H1 (cell line): ENCODE measurements at regions not wholly inside any gene's neighbourhood (a gene's known extent, or its start where the extent isn't known, plus 50 kb on each side); places are given as distances from the start of the nearest gene placed in this dataset.

Experiments used
- CTCF ChIA-PET: fragments of 300-600 bp; sonication (Branson Sonifier 250); formaldehyde crosslinking; loops from one replicate; lab custom pipeline; 2021; ENCODE audit not compliant: partially characterized antibody; lab: Charles Lee
- POLR2A ChIA-PET: fragments of 300-600 bp; sonication (Branson Sonifier 250); formaldehyde crosslinking; loops from one replicate; lab custom pipeline; 2021; ENCODE audit warnings: inconsistent platforms; ENCODE audit not compliant: partially characterized antibody; lab: Charles Lee
- DNase-seq, 2 experiments: peaks; one replicate each; pipeline versions ENCODE4 v3.0.0 to v3.0.0-alpha.2; 2010 to 2022; ENCODE audit warnings: low spot score in 2 of 2, low read depth in 1 of 2, mixed read lengths in 1 of 2
- FAIRE-seq: peaks from 2 replicates; lab custom pipeline; 2011; peaks lifted over from hg19 to GRCh38; lab: Jason Lieb, UNC
- H2AFZ ChIP-seq: 2 replicates; pipeline ENCODE4 v1.8.1; 2012; ENCODE audit warnings: low read length, inconsistent platforms
- H2AK5ac ChIP-seq: 2 replicates; pipeline ENCODE4 v1.6.1; 2013; ENCODE audit warnings: low read depth, low read length
- H2BK120ac ChIP-seq: replicated peaks from 2 replicates; pipeline ENCODE3; 2013; ENCODE audit warnings: low read depth, low read length, inconsistent platforms
- H2BK12ac ChIP-seq: 2 replicates; pipeline ENCODE4 v1.6.1; 2013; ENCODE audit warnings: low read depth, low read length
- H2BK15ac ChIP-seq: 2 replicates; pipeline ENCODE4 v1.6.1; 2013; ENCODE audit warnings: low read length
- H2BK20ac ChIP-seq: 2 replicates; pipeline ENCODE4 v1.6.1; 2013; ENCODE audit warnings: low read length
- H2BK5ac ChIP-seq: 2 replicates; pipeline ENCODE4 v1.6.1; 2013; ENCODE audit warnings: low read depth, low read length
- H3K14ac ChIP-seq: 2 replicates; pipeline ENCODE4 v1.6.1; 2013; ENCODE audit warnings: inconsistent platforms; ENCODE audit not compliant: insufficient read length
- H3K18ac ChIP-seq: 2 replicates; pipeline ENCODE4 v1.6.1; 2013; ENCODE audit warnings: low read length; ENCODE audit errors: extremely low read depth
- H3K23ac ChIP-seq: 2 replicates; pipeline ENCODE4 v1.6.1; 2013; ENCODE audit warnings: inconsistent platforms; ENCODE audit not compliant: insufficient read length
- H3K23me2 ChIP-seq: 2 replicates; pipeline ENCODE4 v1.6.1; 2013; ENCODE audit warnings: low read depth, low read length
- H3K27ac ChIP-seq: 2 replicates; pipeline ENCODE4 v1.6.1; 2011; ENCODE audit warnings: low read depth, low read length, inconsistent platforms
- H3K27me3 ChIP-seq, 4 experiments: replicated peaks in 1 of 4; 1 replicate in 1 of 4; 2 replicates in 3 of 4; pipeline versions ENCODE4 v1.6.1 to v1.8.1; 2011 to 2013; ENCODE audit warnings: low read length in 3 of 4, mild to moderate bottlenecking in 3 of 4, inconsistent platforms in 2 of 4, mixed read lengths in 2 of 4, moderate library complexity in 1 of 4; ENCODE audit not compliant: control insufficient read depth in 3 of 4, insufficient read depth in 3 of 4; ENCODE audit errors: extremely low read depth in 1 of 4
- H3K36me3 ChIP-seq, 4 experiments: 2 replicates each; pipeline versions ENCODE4 v1.6.1 to v1.8.1; 2011 to 2013; ENCODE audit warnings: mild to moderate bottlenecking in 4 of 4, low read length in 3 of 4, moderate library complexity in 2 of 4, control low read depth in 1 of 4, inconsistent platforms in 1 of 4; ENCODE audit not compliant: insufficient read depth in 4 of 4, control insufficient read depth in 2 of 4
- H3K4ac ChIP-seq: replicated peaks from 2 replicates; pipeline ENCODE3; 2013; ENCODE audit warnings: low read length, low read depth, mixed read lengths, inconsistent platforms; ENCODE audit not compliant: insufficient read length
- H3K4me1 ChIP-seq, 4 experiments: replicated peaks in 1 of 4; 1 replicate in 1 of 4; 2 replicates in 3 of 4; pipeline versions ENCODE4 v1.6.1 to v1.8.1; 2011 to 2013; ENCODE audit warnings: low read length in 3 of 4, inconsistent platforms in 2 of 4, mixed read lengths in 1 of 4; ENCODE audit not compliant: insufficient read depth in 4 of 4, control insufficient read depth in 3 of 4
- H3K4me2 ChIP-seq, 2 experiments: 2 replicates each; pipeline versions ENCODE4 v1.6.1 to v1.8.1; 2011 to 2013; ENCODE audit warnings: low read depth in 2 of 2, low read length in 2 of 2, control low read depth in 1 of 2, inconsistent platforms in 1 of 2, mild to moderate bottlenecking in 1 of 2; ENCODE audit not compliant: insufficient read depth in 1 of 2
- H3K4me3 ChIP-seq, 4 experiments: fragments of 200-600, 300-600 bp in 1 of 4; sonication (generic), shearing (Covaris generic), sonication (Bioruptor Twin) in 1 of 4; 2 replicates each; pipeline versions ENCODE4 v1.5.1 to v1.8.1; 2011 to 2016; ENCODE audit warnings: low read length in 4 of 4, low read depth in 3 of 4, control low read depth in 2 of 4, inconsistent platforms in 2 of 4, mild to moderate bottlenecking in 2 of 4, mixed read lengths in 1 of 4, moderate library complexity in 1 of 4; ENCODE audit not compliant: insufficient read depth in 2 of 4; ENCODE audit errors: extremely low read depth in 1 of 4
- H3K56ac ChIP-seq: replicated peaks from 2 replicates; pipeline ENCODE3; 2013; ENCODE audit warnings: low read depth, mild to moderate bottlenecking, mixed read lengths, low read length, inconsistent platforms; ENCODE audit not compliant: insufficient read length
- H3K79me1 ChIP-seq: 2 replicates; pipeline ENCODE4 v1.6.1; 2013; ENCODE audit warnings: low read depth, low read length, control low read depth
- H3K79me2 ChIP-seq, 2 experiments: 2 replicates each; pipeline versions ENCODE4 v1.6.1 to v1.8.1; 2012 to 2013; ENCODE audit warnings: low read length in 2 of 2, mild to moderate bottlenecking in 2 of 2, inconsistent platforms in 1 of 2; ENCODE audit not compliant: insufficient read depth in 2 of 2, control insufficient read depth in 1 of 2
- H3K9ac ChIP-seq, 4 experiments: replicated peaks in 1 of 4; 1 replicate in 1 of 4; 2 replicates in 3 of 4; pipeline versions ENCODE4 v1.6.1 to v1.8.1; 2011 to 2013; ENCODE audit warnings: low read depth in 3 of 4, low read length in 3 of 4, control low read depth in 2 of 4, mild to moderate bottlenecking in 2 of 4, moderate library complexity in 2 of 4, inconsistent platforms in 1 of 4; ENCODE audit errors: extremely low read depth in 1 of 4
- H3K9me3 ChIP-seq, 2 experiments: 2 replicates each; pipeline versions ENCODE4 v1.6.1 to v1.8.1; 2012 to 2013; ENCODE audit warnings: mild to moderate bottlenecking in 2 of 2, moderate library complexity in 2 of 2, control low read depth in 1 of 2, inconsistent platforms in 1 of 2, low read depth in 1 of 2, low read length in 1 of 2, mixed read lengths in 1 of 2; ENCODE audit not compliant: insufficient read depth in 2 of 2
- H4K20me1 ChIP-seq, 2 experiments: replicated peaks in 1 of 2; 2 replicates each; pipeline versions ENCODE3 to v1.8.1; 2011 to 2013; ENCODE audit warnings: inconsistent platforms in 2 of 2, low read length in 2 of 2, mild to moderate bottlenecking in 1 of 2; ENCODE audit not compliant: insufficient read depth in 2 of 2, control insufficient read depth in 1 of 2
- H4K5ac ChIP-seq: 2 replicates; pipeline ENCODE4 v1.6.1; 2013; ENCODE audit warnings: low read length, low read depth, mixed read lengths, inconsistent platforms; ENCODE audit not compliant: insufficient read length
- H4K8ac ChIP-seq: 2 replicates; pipeline ENCODE4 v1.8.0; 2013; ENCODE audit warnings: mild to moderate bottlenecking, moderate library complexity, low read length, inconsistent platforms; ENCODE audit not compliant: insufficient read depth; ENCODE audit errors: extremely low read depth
- H4K91ac ChIP-seq: replicated peaks from 2 replicates; pipeline ENCODE3; 2013; ENCODE audit warnings: low read length, mixed read lengths, inconsistent platforms; ENCODE audit not compliant: insufficient read length
- ASH2L ChIP-seq: fragments of 200-600, 300-600 bp; sonication (generic); IDR thresholded peaks from one replicate; pipeline ENCODE4 v1.7.1; 2017; ENCODE audit warnings: low read length
- CBX5 ChIP-seq: fragments of 300-800, 300-1000 bp; sonication (generic); IDR thresholded peaks from 2 replicates; pipeline ENCODE4 v1.7.1; 2016; ENCODE audit warnings: antibody characterized with exemption, low read length, low read depth
- CHD2 ChIP-seq: IDR thresholded peaks from 2 replicates; pipeline ENCODE4 v1.6.1; 2012; ENCODE audit warnings: low read length, improper control_type of control experiment
- CREB1 ChIP-seq: IDR thresholded peaks from 2 replicates; pipeline ENCODE4 v1.6.1; 2012; ENCODE audit warnings: inconsistent platforms
- CTBP2 ChIP-seq: IDR thresholded peaks from 2 replicates; pipeline ENCODE4 v1.7.0; 2011; ENCODE audit warnings: borderline replicate concordance, mild to moderate bottlenecking, moderate library complexity, mixed read lengths, low read length; ENCODE audit not compliant: insufficient read depth, insufficient read length
- JUND ChIP-seq: IDR thresholded peaks from 2 replicates; pipeline ENCODE4 v1.6.1; 2011; ENCODE audit warnings: mild to moderate bottlenecking, improper control_type of control experiment, low read length
- NRF1 ChIP-seq: IDR thresholded peaks from 2 replicates; pipeline ENCODE4 v1.6.1; 2011; ENCODE audit warnings: mild to moderate bottlenecking, low read depth, low read length, improper control_type of control experiment
- PHF8 ChIP-seq: fragments of 200-600 bp; sonication (generic); conservative IDR thresholded peaks from 2 replicates; pipeline ENCODE4 v1.7.1; 2012; ENCODE audit warnings: low read depth, mild to moderate bottlenecking, inconsistent platforms, low read length, moderate library complexity
- POLR2A ChIP-seq, 2 experiments: IDR thresholded peaks; 1 replicate in 1 of 2; 2 replicates in 1 of 2; pipeline ENCODE4 v1.6.1; 2011; ENCODE audit warnings: low read depth in 2 of 2, low read length in 2 of 2, mild to moderate bottlenecking in 2 of 2; ENCODE audit errors: control extremely low read depth in 1 of 2
- RAD21 ChIP-seq, 2 experiments: IDR thresholded peaks in 1 of 2; conservative IDR thresholded peaks in 1 of 2; 2 replicates each; pipeline ENCODE4 v1.6.1; 2011; ENCODE audit warnings: low read depth in 2 of 2, low read length in 2 of 2, improper control_type of control experiment in 1 of 2, inconsistent platforms in 1 of 2, mild to moderate bottlenecking in 1 of 2, moderate library complexity in 1 of 2
- SIX5 ChIP-seq: IDR thresholded peaks from 2 replicates; pipeline ENCODE4 v1.6.1; 2011; ENCODE audit warnings: mild to moderate bottlenecking, low read depth, low read length
- SP1 ChIP-seq: IDR thresholded peaks from 2 replicates; pipeline ENCODE4 v1.6.1; 2011; ENCODE audit warnings: low read depth, low read length
- SRF ChIP-seq: IDR thresholded peaks from 2 replicates; pipeline ENCODE4 v1.6.1; 2011; ENCODE audit warnings: mild to moderate bottlenecking, low read depth, low read length, moderate library complexity
- TAF7 ChIP-seq: optimal IDR thresholded peaks from 2 replicates; pipeline ENCODE3; 2011; ENCODE audit warnings: low read depth, mild to moderate bottlenecking, inconsistent platforms, low read length, moderate library complexity, borderline replicate concordance
- WGBS, 2 experiments: shearing (Covaris generic) in 1 of 2; methylation state at CpG; one replicate each; pipeline versions ENCODE4 v1.1.6 to v1.1.7; 2013 to 2015; ENCODE audit warnings: low lambda C conversion rate in 2 of 2, mixed read lengths in 2 of 2, inconsistent platforms in 1 of 2, low coverage in 1 of 2, missing lambda C conversion rate in 1 of 2; ENCODE audit not compliant: insufficient replicate concordance in 2 of 2, insufficient coverage in 1 of 2, insufficient read length in 1 of 2; ENCODE audit errors: extremely low coverage in 1 of 2, missing lambda C conversion rate in 1 of 2; 5-methylcytosine and 5-hydroxymethylcytosine counted together
- TF ChIP-seq, protein P1 (sequence below): IDR thresholded peaks from 2 replicates; pipeline ENCODE4 v1.6.1; 2012; ENCODE audit warnings: inconsistent platforms

DNA sequence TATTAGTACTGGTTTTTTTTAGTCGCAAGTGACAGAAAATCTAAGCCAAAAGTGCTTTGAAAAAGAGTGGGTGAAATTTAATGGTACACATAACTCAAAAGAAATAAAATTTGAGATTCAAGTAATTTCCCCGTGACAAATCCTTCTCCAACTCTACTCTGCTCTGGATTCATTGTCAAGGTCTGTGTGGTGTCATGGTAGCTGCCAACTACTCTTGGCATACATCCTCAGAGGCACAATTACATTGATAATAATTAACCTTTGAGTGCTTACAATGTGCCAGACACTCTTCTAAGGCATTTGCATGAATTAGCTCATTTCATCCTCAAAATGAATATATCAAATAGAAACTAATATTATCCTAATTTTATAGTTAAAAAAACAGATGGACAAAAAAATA is 1153.9 kb upstream of the NCAM2 start:
- ChIA-PET POLR2A (no interaction called here), CTCF (no interaction called here)
- no peak for FAIRE-seq
- H3K23me2 ChIP-seq = no peaks in the 10 kb centered on the region
- no peaks in the 10 kb centered on the region for H3K36me3 ChIP-seq
- no peak overlapping the region for H3K4me2 ChIP-seq
- H3K79me1 ChIP-seq = no peaks in the 10 kb centered on the region
- H2BK20ac ChIP-seq = no peak overlapping the region
- no peaks in the 10 kb centered on the region for H3K27me3 ChIP-seq
- H2AFZ ChIP-seq = no peak overlapping the region
- H3K18ac ChIP-seq = no peak overlapping the region
- no peak overlapping the region for H2BK120ac ChIP-seq
- H4K5ac ChIP-seq = no peak overlapping the region
- H2AK5ac ChIP-seq = no peak overlapping the region
- H3K4me3 ChIP-seq = no peak overlapping the region
- no peaks in the 10 kb centered on the region for H3K4me1 ChIP-seq
- no peaks in the 10 kb centered on the region for H3K79me2 ChIP-seq
- no peak overlapping the region for H2BK12ac ChIP-seq
- no peak overlapping the region for H3K23ac ChIP-seq
- TF ChIP-seq CREB1 (no peak), RAD21 (IDR thresholded peaks at IDR 0.05 in 1 of 2, conservative IDR thresholded peaks at IDR 0.05 in 1 of 2; ENCODE audit: low read depth in 2 of 2, low read length in 2 of 2) (no peak), PHF8 (no peak), POLR2A (IDR thresholded peaks at IDR 0.05; ENCODE audit: control extremely low read depth in 1 of 2, low read depth in 2 of 2, low read length in 2 of 2) (no peak), CBX5 (no peak), TAF7 (no peak), CTBP2 (no peak), SIX5 (no peak), JUND (no peak), NRF1 (no peak), ASH2L (no peak), SP1 (no peak), CHD2 (no peak), SRF (no peak)
- TF ChIP-seq, protein P1, sequence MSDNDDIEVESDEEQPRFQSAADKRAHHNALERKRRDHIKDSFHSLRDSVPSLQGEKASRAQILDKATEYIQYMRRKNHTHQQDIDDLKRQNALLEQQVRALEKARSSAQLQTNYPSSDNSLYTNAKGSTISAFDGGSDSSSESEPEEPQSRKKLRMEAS = no peak
- no peak overlapping the region for H3K4ac ChIP-seq
- WGBS, 2 experiments = 76% methylated on average over 2 of the region's 2 CpGs; no CpG with 5 or more reads in 1 of the 2 experiments
- H4K91ac ChIP-seq = no peak overlapping the region
- no peak overlapping the region for H3K56ac ChIP-seq
- H4K8ac ChIP-seq = no peak overlapping the region
- H4K20me1 ChIP-seq = no peaks in the 10 kb centered on the region
- DNase-seq = no peak
- H2BK15ac ChIP-seq = no peak overlapping the region
- no peak overlapping the region for H3K9ac ChIP-seq
- no peak overlapping the region for H3K14ac ChIP-seq
- no peak overlapping the region for H3K27ac ChIP-seq
- H3K9me3 ChIP-seq = no peaks in the 10 kb centered on the region
- H2BK5ac ChIP-seq = no peak overlapping the region
